WTC11 (cell line): ENCODE measurements at regions not wholly inside any gene's neighbourhood (a gene's known extent, or its start where the extent isn't known, plus 50 kb on each side); places are given as distances from the start of the nearest gene placed in this dataset.

Experiments used
- ATAC-seq: fragments of 200-7000 bp; cut with Tn5 transposase; 2 replicates; pipeline ENCODE4 v1.10.0; 2021; ENCODE audit warnings: mild to moderate bottlenecking, moderate library complexity
- CTCF ChIA-PET: fragments of 300-600 bp; sonication (Branson Sonifier 250); formaldehyde crosslinking; loops from one replicate; lab custom pipeline; 2021; ENCODE audit warnings: antibody characterized with exemption; lab: Charles Lee
- POLR2A ChIA-PET: fragments of 350-600 bp; sonication (Branson Sonifier 250); formaldehyde crosslinking; loops from one replicate; lab custom pipeline; 2021; ENCODE audit warnings: antibody characterized with exemption; lab: Charles Lee
- DNase-seq: peaks from one replicate; pipeline ENCODE4 v3.0.0; 2021; ENCODE audit warnings: low spot score
- H3K27ac Mint-ChIP-seq: 2 replicates; pipeline ENCODE4 v1.8.0; 2021; ENCODE audit warnings: mixed read lengths
- H3K27me3 Mint-ChIP-seq: 2 replicates; pipeline ENCODE4 v1.8.0; 2021; ENCODE audit warnings: low read depth, mild to moderate bottlenecking, moderate library complexity, mixed read lengths
- H3K36me3 Mint-ChIP-seq: 2 replicates; pipeline ENCODE4 v1.8.0; 2021; ENCODE audit warnings: mixed read lengths
- H3K4me1 Mint-ChIP-seq: 2 replicates; pipeline ENCODE4 v1.8.0; 2022; ENCODE audit warnings: mixed read lengths
- H3K4me3 Mint-ChIP-seq: 2 replicates; pipeline ENCODE4 v1.8.0; 2021; ENCODE audit warnings: mild to moderate bottlenecking, moderate library complexity, mixed read lengths
- H3K9me3 Mint-ChIP-seq: 2 replicates; pipeline ENCODE4 v1.8.0; 2021; ENCODE audit warnings: mixed read lengths
- AFF4 ChIP-seq: sonication (generic); formaldehyde crosslinking; IDR thresholded peaks from 2 replicates; pipeline ENCODE4 v1.8.1; 2023; ENCODE audit warnings: mild to moderate bottlenecking, missing genetic modification reagents, borderline replicate concordance
- AR ChIP-seq: fragments of 250-450 bp; sonication (Bioruptor Pico); IDR thresholded peaks from 2 replicates; pipeline ENCODE4 v1.9.0; 2021; ENCODE audit warnings: mild to moderate bottlenecking
- ATF1 ChIP-seq: sonication (generic); formaldehyde crosslinking; IDR thresholded peaks from 2 replicates; pipeline ENCODE4 v1.8.1; 2023; ENCODE audit warnings: mild to moderate bottlenecking, moderate library complexity, missing genetic modification reagents
- ELF4 ChIP-seq: sonication (generic); formaldehyde crosslinking; IDR thresholded peaks from 2 replicates; pipeline ENCODE4 v1.8.1; 2022; ENCODE audit warnings: low read depth, mild to moderate bottlenecking, moderate library complexity, missing genetic modification reagents
- EMX1 ChIP-seq: fragments of 250-450 bp; sonication (Bioruptor Pico); IDR thresholded peaks from 2 replicates; pipeline ENCODE4 v1.8.0; 2021; ENCODE audit warnings: mild to moderate bottlenecking
- ERG ChIP-seq: fragments of 250-450 bp; sonication (Bioruptor Pico); IDR thresholded peaks from 2 replicates; pipeline ENCODE4 v1.8.0; 2021; ENCODE audit warnings: mild to moderate bottlenecking
- FOXK1 ChIP-seq: sonication (generic); formaldehyde crosslinking; IDR thresholded peaks from 2 replicates; pipeline ENCODE4 v1.8.0; 2022; ENCODE audit warnings: mild to moderate bottlenecking, moderate library complexity, missing genetic modification reagents
- FOXP4 ChIP-seq: sonication (generic); formaldehyde crosslinking; IDR thresholded peaks from 2 replicates; pipeline ENCODE4 v1.8.0; 2022; ENCODE audit warnings: mild to moderate bottlenecking, missing genetic modification reagents
- GABPB1 ChIP-seq: sonication (generic); formaldehyde crosslinking; IDR thresholded peaks from 2 replicates; pipeline ENCODE4 v1.8.1; 2023; ENCODE audit warnings: mild to moderate bottlenecking, missing genetic modification reagents
- GRHL2 ChIP-seq: fragments of 250-450 bp; sonication (Bioruptor Pico); IDR thresholded peaks from 2 replicates; pipeline ENCODE4 v1.8.0; 2022; ENCODE audit warnings: mild to moderate bottlenecking, moderate library complexity; ENCODE audit not compliant: insufficient replicate concordance, severe bottlenecking
- GTF2I ChIP-seq: fragments of 250-450 bp; sonication (Bioruptor Pico); conservative IDR thresholded peaks from 2 replicates; pipeline ENCODE4 v1.4.0; 2021; ENCODE audit warnings: mild to moderate bottlenecking
- IRF1 ChIP-seq: sonication (generic); formaldehyde crosslinking; IDR thresholded peaks from 2 replicates; pipeline ENCODE4 v1.8.0; 2023; ENCODE audit warnings: missing genetic modification reagents
- RORB ChIP-seq: fragments of 250-450 bp; sonication (Bioruptor Pico); IDR thresholded peaks from 2 replicates; pipeline ENCODE4 v1.9.0; 2021; ENCODE audit warnings: mild to moderate bottlenecking
- SMAD3 ChIP-seq: sonication (generic); formaldehyde crosslinking; IDR thresholded peaks from 2 replicates; pipeline ENCODE4 v1.8.0; 2022; ENCODE audit warnings: missing genetic modification reagents, mild to moderate bottlenecking, borderline replicate concordance
- USF2 ChIP-seq: sonication (generic); formaldehyde crosslinking; IDR thresholded peaks from 2 replicates; pipeline ENCODE4 v1.8.1; 2023; ENCODE audit warnings: mild to moderate bottlenecking, missing genetic modification reagents, moderate library complexity
- ZBTB21 ChIP-seq: sonication (generic); formaldehyde crosslinking; IDR thresholded peaks from 2 replicates; pipeline ENCODE4 v1.8.1; 2023; ENCODE audit warnings: mild to moderate bottlenecking, missing genetic modification reagents, borderline replicate concordance
- ZBTB43 ChIP-seq: sonication (generic); formaldehyde crosslinking; IDR thresholded peaks from 2 replicates; pipeline ENCODE4 v1.8.1; 2023; ENCODE audit warnings: mild to moderate bottlenecking, missing genetic modification reagents
- ZNF138 ChIP-seq: sonication (generic); formaldehyde crosslinking; conservative IDR thresholded peaks from 2 replicates; pipeline ENCODE4 v1.8.1; 2022; ENCODE audit warnings: mild to moderate bottlenecking, moderate library complexity, missing genetic modification reagents
- ZNF423 ChIP-seq: fragments of 250-450 bp; sonication (Bioruptor Pico); IDR thresholded peaks from 2 replicates; pipeline ENCODE4 v2.1.2; 2022; ENCODE audit warnings: mild to moderate bottlenecking, moderate library complexity
- ZNF512 ChIP-seq: sonication (generic); formaldehyde crosslinking; IDR thresholded peaks from 2 replicates; pipeline ENCODE4 v1.8.1; 2022; ENCODE audit warnings: missing genetic modification reagents, borderline replicate concordance

GRCh38 chr5:23629396-23629795 is 122.0 kb downstream of the PRDM9 start:
- no peak overlapping the region for H3K27ac Mint-ChIP-seq
- H3K27me3 Mint-ChIP-seq, result no peaks in the 10 kb centered on the region
- no peak for DNase-seq
- ATAC-seq, result no peak
- ChIA-PET CTCF (no interaction called here), POLR2A (no interaction called here)
- 0 out of 2 replicates have a peak, but pooled peaks cover 3% of the 10 kb centered on the region for H3K9me3 Mint-ChIP-seq
- H3K4me1 Mint-ChIP-seq, result no peaks in the 10 kb centered on the region
- H3K4me3 Mint-ChIP-seq, result no peak overlapping the region
- no peaks in the 10 kb centered on the region for H3K36me3 Mint-ChIP-seq
- no peak for TF ChIP-seq SMAD3 (CRISPR knock-in tag)
- no peak for TF ChIP-seq ZBTB21 (CRISPR knock-in tag)
- TF ChIP-seq FOXP4, result no peak
- no peak for TF ChIP-seq ZBTB43 (CRISPR knock-in tag)
- TF ChIP-seq IRF1, result no peak
- TF ChIP-seq ZNF138 (CRISPR knock-in tag), result no peak
- no peak for TF ChIP-seq ZNF423 (CRISPR knock-in tag)

GRCh38 chr5:23631302-23632045 is 124.1 kb downstream of the PRDM9 start:
- Mint-ChIP-seq H3K27ac (no peak overlapping the region), H3K4me1 (peaks cover 10% of the 10 kb centered on the region), H3K9me3 (peaks cover 13% of the 10 kb centered on the region; the same call in 1 of the 2 replicates), H3K36me3 (no peaks in the 10 kb centered on the region), H3K4me3 (no peak overlapping the region), H3K27me3 (no peaks in the 10 kb centered on the region)
- ChIA-PET CTCF (no interaction called here), POLR2A (no interaction called here)
- DNase-seq (no peak), ATAC-seq (no peak)
- TF ChIP-seq RORB (CRISPR knock-in tag) (no peak), AFF4 (CRISPR knock-in tag) (no peak), ELF4 (CRISPR knock-in tag) (no peak), AR (CRISPR knock-in tag) (no peak), EMX1 (CRISPR knock-in tag) (no peak), USF2 (CRISPR knock-in tag) (no peak), ATF1 (CRISPR knock-in tag) (no peak), GRHL2 (CRISPR knock-in tag) (no peak), ZNF512 (CRISPR knock-in tag) (no peak), GABPB1 (CRISPR knock-in tag) (no peak), FOXK1 (CRISPR knock-in tag) (no peak), GTF2I (no peak), ERG (CRISPR knock-in tag) (no peak)
